H9 (cell line): ENCODE measurements at regions not wholly inside any gene's neighbourhood (a gene's known extent, or its start where the extent isn't known, plus 50 kb on each side); places are given as distances from the start of the nearest gene placed in this dataset.
A peak's percentile ranks its signal among the peaks of the same experiment; 100 is the strongest.

ENCODE experiments used
- DNase-seq: peaks from one replicate; pipeline ENCODE4 v3.0.0-alpha.2; 2017
- H2AFZ ChIP-seq: one replicate; pipeline ENCODE4 v1.6.1; 2013; ENCODE audit warnings: mild to moderate bottlenecking, low read length, control low read depth, moderate library complexity
- H2AK5ac ChIP-seq: 2 replicates; pipeline ENCODE4 v1.6.1; 2013; ENCODE audit warnings: low read length, control low read depth, mixed read lengths; ENCODE audit not compliant: insufficient read length
- H2BK120ac ChIP-seq: one replicate; pipeline ENCODE4 v1.6.1; 2013; ENCODE audit warnings: low read depth, mild to moderate bottlenecking, low read length, control low read depth, inconsistent platforms; ENCODE audit not compliant: poor library complexity, severe bottlenecking
- H2BK12ac ChIP-seq: 2 replicates; pipeline ENCODE4 v1.6.1; 2013; ENCODE audit warnings: low read length, control low read depth, mixed read lengths, low read depth; ENCODE audit not compliant: insufficient read length
- H2BK15ac ChIP-seq: 2 replicates; pipeline ENCODE4 v1.6.1; 2013; ENCODE audit warnings: low read depth, low read length, control low read depth
- H2BK20ac ChIP-seq: one replicate; pipeline ENCODE4 v1.6.1; 2013; ENCODE audit warnings: low read depth, mild to moderate bottlenecking, low read length, control low read depth, inconsistent platforms; ENCODE audit not compliant: poor library complexity, severe bottlenecking
- H2BK5ac ChIP-seq: 2 replicates; pipeline ENCODE4 v1.6.1; 2013; ENCODE audit warnings: low read length, control low read depth, mixed read lengths; ENCODE audit not compliant: insufficient read length
- H3K14ac ChIP-seq: 2 replicates; pipeline ENCODE4 v1.6.1; 2013; ENCODE audit warnings: low read length, control low read depth; ENCODE audit not compliant: insufficient read depth
- H3K18ac ChIP-seq: 2 replicates; pipeline ENCODE4 v1.6.1; 2013; ENCODE audit warnings: low read depth, mild to moderate bottlenecking, mixed read lengths, low read length, control low read depth; ENCODE audit not compliant: insufficient read length
- H3K23ac ChIP-seq: 2 replicates; pipeline ENCODE4 v1.6.1; 2013; ENCODE audit warnings: low read length, control low read depth, mixed read lengths, low read depth; ENCODE audit not compliant: insufficient read length
- H3K23me2 ChIP-seq: 2 replicates; pipeline ENCODE4 v1.6.1; 2013; ENCODE audit warnings: low read depth, mild to moderate bottlenecking, mixed read lengths, low read length, control low read depth; ENCODE audit not compliant: insufficient read length, poor library complexity, severe bottlenecking
- H3K27ac ChIP-seq: 2 replicates; pipeline ENCODE4 v1.5.1; 2013; ENCODE audit warnings: low read length, control low read depth, mixed read lengths, low read depth; ENCODE audit not compliant: insufficient read length
- H3K27me3 ChIP-seq: 2 replicates; pipeline ENCODE4 v1.6.1; 2013; ENCODE audit warnings: low read length, control low read depth, inconsistent platforms; ENCODE audit not compliant: insufficient read depth
- H3K4ac ChIP-seq: 2 replicates; pipeline ENCODE4 v1.6.1; 2013; ENCODE audit warnings: low read depth, mild to moderate bottlenecking, control low read depth, inconsistent platforms, low read length, moderate library complexity
- H3K4me1 ChIP-seq: 2 replicates; pipeline ENCODE4 v1.6.1; 2013; ENCODE audit warnings: low read length, control low read depth, inconsistent platforms; ENCODE audit not compliant: insufficient read depth
- H3K4me2 ChIP-seq: 2 replicates; pipeline ENCODE4 v1.6.1; 2013; ENCODE audit warnings: low read length, control low read depth, mixed read lengths; ENCODE audit not compliant: insufficient read length, insufficient read depth
- H3K56ac ChIP-seq: 2 replicates; pipeline ENCODE4 v1.6.1; 2013; ENCODE audit warnings: low read depth, mild to moderate bottlenecking, mixed read lengths, low read length, control low read depth; ENCODE audit not compliant: insufficient read length
- H3K79me1 ChIP-seq: 2 replicates; pipeline ENCODE4 v1.6.1; 2013; ENCODE audit warnings: low read depth, mild to moderate bottlenecking, moderate library complexity, low read length, control low read depth, inconsistent platforms; ENCODE audit not compliant: insufficient read depth, poor library complexity, severe bottlenecking
- H3K79me2 ChIP-seq: 2 replicates; pipeline ENCODE4 v1.6.1; 2013; ENCODE audit warnings: low read length, control low read depth, inconsistent platforms; ENCODE audit not compliant: insufficient read depth
- H3K9ac ChIP-seq: 2 replicates; pipeline ENCODE4 v1.6.1; 2013; ENCODE audit warnings: low read length, control low read depth, mixed read lengths; ENCODE audit not compliant: insufficient read length; ENCODE audit errors: extremely low read depth
- H3K9me3 ChIP-seq: one replicate; pipeline ENCODE4 v1.6.1; 2013; ENCODE audit warnings: low read depth, low read length, inconsistent platforms; ENCODE audit not compliant: control insufficient read depth
- H3T11ph ChIP-seq: one replicate; pipeline ENCODE4 v1.6.1; 2013; ENCODE audit warnings: mild to moderate bottlenecking, low read length, control low read depth, inconsistent platforms
- H4K20me1 ChIP-seq: one replicate; pipeline ENCODE4 v1.6.1; 2013; ENCODE audit not compliant: control insufficient read depth, insufficient read length, insufficient read depth
- H4K5ac ChIP-seq: 2 replicates; pipeline ENCODE4 v1.6.1; 2013; ENCODE audit warnings: low read depth, mild to moderate bottlenecking, mixed read lengths, low read length, control low read depth; ENCODE audit not compliant: insufficient read length
- H4K8ac ChIP-seq: replicated peaks from 2 replicates; pipeline ENCODE4 v1.6.1; 2013; ENCODE audit warnings: low read length, control low read depth, mixed read lengths, low read depth; ENCODE audit not compliant: insufficient read length
- H4K91ac ChIP-seq: 2 replicates; pipeline ENCODE4 v1.6.1; 2013; ENCODE audit warnings: low read depth, mild to moderate bottlenecking, moderate library complexity, mixed read lengths, low read length, control low read depth; ENCODE audit not compliant: insufficient read length
- H3K27ac Mint-ChIP-seq, 3 experiments: 2 replicates in 2 of 3; 3 replicates in 1 of 3; pipeline ENCODE4 v1.8.0; 2020 to 2021; ENCODE audit warnings: mixed read lengths in 3 of 3, mild to moderate bottlenecking in 1 of 3, moderate library complexity in 1 of 3
- H3K27me3 Mint-ChIP-seq: 2 replicates; pipeline ENCODE4 v1.8.0; 2021; ENCODE audit warnings: low read depth, mild to moderate bottlenecking, moderate library complexity, mixed read lengths
- H3K36me3 Mint-ChIP-seq, 3 experiments: 2 replicates in 2 of 3; 3 replicates in 1 of 3; pipeline ENCODE4 v1.8.0; 2020 to 2021; ENCODE audit warnings: low read depth in 3 of 3, mixed read lengths in 3 of 3; ENCODE audit not compliant: insufficient read depth in 1 of 3
- H3K4me1 Mint-ChIP-seq, 2 experiments: 2 replicates each; pipeline ENCODE4 v1.8.0; 2020; ENCODE audit warnings: mixed read lengths in 2 of 2
- H3K4me3 Mint-ChIP-seq, 2 experiments: 2 replicates in 1 of 2; 3 replicates in 1 of 2; pipeline ENCODE4 v1.8.0; 2020 to 2021; ENCODE audit warnings: mild to moderate bottlenecking in 2 of 2, mixed read lengths in 2 of 2, moderate library complexity in 1 of 2
- H3K9me3 Mint-ChIP-seq, 2 experiments: 2 replicates in 1 of 2; 3 replicates in 1 of 2; pipeline ENCODE4 v1.8.0; 2020; ENCODE audit warnings: mild to moderate bottlenecking in 2 of 2, mixed read lengths in 2 of 2, moderate library complexity in 1 of 2
- WGBS: extraction: QIAGEN DNeasy Blood & Tissue Kit; methylation state at CpG from one replicate; pipeline ENCODE4 v1.1.7; 2013; ENCODE audit warnings: missing lambda C conversion rate, low lambda C conversion rate, mixed read lengths; ENCODE audit not compliant: insufficient read length; ENCODE audit errors: extremely low coverage; 5-methylcytosine and 5-hydroxymethylcytosine counted together
- TF ChIP-seq, protein P1 (sequence below): fragments of 200-600 bp; sonication (generic); conservative IDR thresholded peaks from 3 replicates; pipeline ENCODE4 v1.8.0; 2021; ENCODE audit warnings: antibody characterized with exemption, mild to moderate bottlenecking

DNA sequence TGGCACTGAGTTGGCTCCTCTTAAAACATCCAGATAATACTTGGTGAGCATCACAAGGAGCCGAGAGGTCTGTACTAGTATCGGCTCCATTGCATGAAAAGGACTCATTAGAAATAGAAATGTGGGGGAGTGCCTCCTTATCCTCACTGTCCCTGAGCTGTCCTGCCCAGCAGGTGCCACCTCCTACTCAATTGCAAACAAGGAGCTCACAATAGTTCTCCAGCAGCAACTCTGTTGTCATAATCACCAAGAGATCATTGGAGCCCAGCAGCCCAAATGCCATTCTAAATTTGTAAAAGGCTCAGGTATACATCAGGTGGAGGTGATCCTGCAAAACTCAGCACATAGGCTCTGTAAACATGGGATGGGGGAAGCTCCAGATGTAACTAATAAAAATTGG is 99.1 kb downstream of the PLK2 start:
- Histone ChIP-seq H3K4ac (no peak overlapping the region), H2BK20ac (no peak overlapping the region), H3K79me2 (no peaks in the 10 kb centered on the region; the same call in 1 of the 2 replicates), H3T11ph (no peak overlapping the region), H3K23ac (no peak overlapping the region), H3K56ac (no peak overlapping the region), H2AK5ac (no peak overlapping the region), H3K9ac (no peak overlapping the region), H3K4me1 (no peaks in the 10 kb centered on the region; the same call in 1 of the 2 replicates), H2BK120ac (no peak overlapping the region), H2BK12ac (no peak overlapping the region), H3K27me3 (no peaks in the 10 kb centered on the region), H3K18ac (no peak overlapping the region), H3K79me1 (no peaks in the 10 kb centered on the region), H2BK5ac (no peak overlapping the region), H2BK15ac (no peak overlapping the region), H4K8ac (no peak overlapping the region), H4K91ac (no peak overlapping the region), H3K4me2 (no peak overlapping the region), H4K20me1 (no peaks in the 10 kb centered on the region), H3K9me3 (no peaks in the 10 kb centered on the region), H3K27ac (no peak overlapping the region), H3K23me2 (no peaks in the 10 kb centered on the region), H3K14ac (no peak overlapping the region), H4K5ac (no peak overlapping the region), H2AFZ (no peak overlapping the region)
- Mint-ChIP-seq H3K36me3 (no peaks in the 10 kb centered on the region), H3K27ac (peak overlapping the region in 2 of 3 experiments; percentile 40 to 80; a peak in 1 of 7 replicates), H3K4me3 (no peak overlapping the region), H3K4me1 (peaks cover 22 to 26% of the 10 kb centered on the region in 2 experiments), H3K27me3 (no peaks in the 10 kb centered on the region), H3K9me3 (no peaks in the 10 kb centered on the region)
- no CpG with 5 or more reads among the region's 2 CpGs for WGBS
- TF ChIP-seq, protein P1, sequence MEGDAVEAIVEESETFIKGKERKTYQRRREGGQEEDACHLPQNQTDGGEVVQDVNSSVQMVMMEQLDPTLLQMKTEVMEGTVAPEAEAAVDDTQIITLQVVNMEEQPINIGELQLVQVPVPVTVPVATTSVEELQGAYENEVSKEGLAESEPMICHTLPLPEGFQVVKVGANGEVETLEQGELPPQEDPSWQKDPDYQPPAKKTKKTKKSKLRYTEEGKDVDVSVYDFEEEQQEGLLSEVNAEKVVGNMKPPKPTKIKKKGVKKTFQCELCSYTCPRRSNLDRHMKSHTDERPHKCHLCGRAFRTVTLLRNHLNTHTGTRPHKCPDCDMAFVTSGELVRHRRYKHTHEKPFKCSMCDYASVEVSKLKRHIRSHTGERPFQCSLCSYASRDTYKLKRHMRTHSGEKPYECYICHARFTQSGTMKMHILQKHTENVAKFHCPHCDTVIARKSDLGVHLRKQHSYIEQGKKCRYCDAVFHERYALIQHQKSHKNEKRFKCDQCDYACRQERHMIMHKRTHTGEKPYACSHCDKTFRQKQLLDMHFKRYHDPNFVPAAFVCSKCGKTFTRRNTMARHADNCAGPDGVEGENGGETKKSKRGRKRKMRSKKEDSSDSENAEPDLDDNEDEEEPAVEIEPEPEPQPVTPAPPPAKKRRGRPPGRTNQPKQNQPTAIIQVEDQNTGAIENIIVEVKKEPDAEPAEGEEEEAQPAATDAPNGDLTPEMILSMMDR, result no peak
- DNase-seq, result no peak
